Dermis microvascular lymphatic vessel endothelial cell (primary cell): ENCODE measurements at regions not wholly inside any gene's neighbourhood (a gene's known extent, or its start where the extent isn't known, plus 50 kb on each side); places are given as distances from the start of the nearest gene placed in this dataset.
"Not testable (repeated sequence)": the region's sequence is repeated elsewhere in the genome, so short reads cannot be mapped to it uniquely, and the experiment has no call there.

Source experiments
- DNase-seq, 2 donors: peaks; one replicate each; pipeline versions ENCODE4 v3.0.0 to v3.0.0-alpha.2; 2010; ENCODE audit warnings: low read depth in 2 of 2

- DNase-seq, result no peak
These were observed 381.8 kb downstream of the TCERG1L start for GRCh38 chr10:130929422-130930325.

- DNase-seq, result no peak
These were observed 380.7 kb downstream of the TCERG1L start for GRCh38 chr10:130930821-130931220.

- DNase-seq, result no peak
These were observed 380.3 kb downstream of the TCERG1L start for GRCh38 chr10:130931256-130931655.

- no peak for DNase-seq
These were observed 379.1 kb downstream of the TCERG1L start for GRCh38 chr10:130932326-130933007.

- DNase-seq, result no peak
These were observed 378.5 kb downstream of the TCERG1L start for GRCh38 chr10:130933008-130933390.

GRCh38 chr10:130934293-130935127 lies 377.0 kb downstream of the TCERG1L start:
- DNase-seq, result no peak

GRCh38 chr10:130935128-130935439 lies 376.4 kb downstream of the TCERG1L start:
- no peak for DNase-seq

GRCh38 chr10:130935897-130936550 lies 375.5 kb downstream of the TCERG1L start:
- DNase-seq, result no peak

- DNase-seq, result no peak
These were observed 374.7 kb downstream of the TCERG1L start for GRCh38 chr10:130936851-130937250.

- no peak for DNase-seq
These were observed 373.5 kb downstream of the TCERG1L start for GRCh38 chr10:130938051-130938450.

- not testable (repeated sequence) for DNase-seq
These were observed 372.6 kb downstream of the TCERG1L start for GRCh38 chr10:130938891-130939290.

GRCh38 chr10:130941886-130942285 lies 369.6 kb downstream of the TCERG1L start:
- no peak for DNase-seq

GRCh38 chr10:130952086-130952485 lies 359.4 kb downstream of the TCERG1L start:
- no peak for DNase-seq

- DNase-seq, result no peak
These were observed 357.1 kb downstream of the TCERG1L start for GRCh38 chr10:130954326-130954905.

- DNase-seq, result no peak
These were observed 355.3 kb downstream of the TCERG1L start for GRCh38 chr10:130956251-130956650.

- no peak for DNase-seq
These were observed 354.1 kb downstream of the TCERG1L start for GRCh38 chr10:130957423-130957822.

GRCh38 chr10:130958003-130958402 lies 353.5 kb downstream of the TCERG1L start:
- DNase-seq, result no peak

GRCh38 chr10:130958981-130959751 lies 352.4 kb downstream of the TCERG1L start:
- DNase-seq, result no peak

GRCh38 chr10:130959752-130960195 lies 351.7 kb downstream of the TCERG1L start:
- DNase-seq, result no peak

- DNase-seq, result no peak
These were observed 351.0 kb downstream of the TCERG1L start for GRCh38 chr10:130960531-130960930.
